ENCODE measurements at regions not wholly inside any gene's neighbourhood (a gene's known extent, or its start where the extent isn't known, plus 50 kb on each side); places are given as distances from the start of the nearest gene placed in this dataset.

- Mint-ChIP-seq H3K9me3 (ENCODE audit: unreplicated experiment) (no peaks in the 10 kb centered on the region), H3K27ac (ENCODE audit: low read depth, unreplicated experiment) (no peak overlapping the region), H3K4me1 (ENCODE audit: insufficient read depth, unreplicated experiment) (no peaks in the 10 kb centered on the region), H3K4me3 (ENCODE audit: unreplicated experiment) (no peak overlapping the region), H3K27me3 (ENCODE audit: insufficient read depth, unreplicated experiment) (peaks cover 29% of the 10 kb centered on the region), H3K36me3 (ENCODE audit: insufficient read depth, unreplicated experiment) (no peaks in the 10 kb centered on the region)
- CTCF ChIA-PET: interaction anchor here (0.6 kb wide), 2 partner anchors 27 to 1201 kb away, joined by 3 read pairs; no protein-coding TSS in a partner anchor
- POLR2A ChIA-PET: interaction anchor here (0.6 to 1.0 kb wide), 3 partner anchors 9 to 108 kb away, joined by 3 read pairs; no protein-coding TSS in a partner anchor
- no peak for DNase-seq (ENCODE audit: unreplicated experiment)
- TF ChIP-seq CTCF (IDR thresholded peaks at IDR 0.05; ENCODE audit: unreplicated experiment): no peak
- BruUV-seq (replicated peaks): no TSS peak
- intact Hi-C loops (cut with micrococcal nuclease): no loop called here
These were observed 706.5 kb downstream of the KCNJ2 start for GRCh38 chr17:70875729-70876310.

- Mint-ChIP-seq H3K27me3 (ENCODE audit: insufficient read depth, unreplicated experiment) (peaks cover 33% of the 10 kb centered on the region), H3K4me3 (ENCODE audit: unreplicated experiment) (no peak overlapping the region)
- no TSS peak for BruUV-seq (replicated peaks)
These were observed 709.5 kb downstream of the KCNJ2 start for GRCh38 chr17:70878879-70879278.

GRCh38 chr17:70879401-70879800, 710.1 kb downstream of the KCNJ2 start:
- H3K9me3 Mint-ChIP-seq (ENCODE audit: unreplicated experiment): no peaks in the 10 kb centered on the region
- no peak for TF ChIP-seq CTCF (IDR thresholded peaks at IDR 0.05; ENCODE audit: unreplicated experiment)
- H3K27ac Mint-ChIP-seq (ENCODE audit: low read depth, unreplicated experiment): no peak overlapping the region
- no peak overlapping the region for H3K4me3 Mint-ChIP-seq (ENCODE audit: unreplicated experiment)
- CTCF ChIA-PET: no interaction called here
- peaks cover 33% of the 10 kb centered on the region for H3K27me3 Mint-ChIP-seq (ENCODE audit: insufficient read depth, unreplicated experiment)
- intact Hi-C loops (cut with micrococcal nuclease): no loop called here
- H3K4me1 Mint-ChIP-seq (ENCODE audit: insufficient read depth, unreplicated experiment): no peaks in the 10 kb centered on the region
- no peaks in the 10 kb centered on the region for H3K36me3 Mint-ChIP-seq (ENCODE audit: insufficient read depth, unreplicated experiment)
- POLR2A ChIA-PET: no interaction called here
- no TSS peak for BruUV-seq (replicated peaks)
- no peak for DNase-seq (ENCODE audit: unreplicated experiment)

More at GRCh38 chr17:70878879-70879278, 709.5 kb downstream of the KCNJ2 start:
- intact Hi-C loops (cut with micrococcal nuclease): no loop called here
- no peak for DNase-seq (ENCODE audit: unreplicated experiment)
- TF ChIP-seq CTCF (IDR thresholded peaks at IDR 0.05; ENCODE audit: unreplicated experiment): no peak
- Mint-ChIP-seq H3K36me3 (ENCODE audit: insufficient read depth, unreplicated experiment) (no peaks in the 10 kb centered on the region), H3K9me3 (ENCODE audit: unreplicated experiment) (no peaks in the 10 kb centered on the region), H3K4me1 (ENCODE audit: insufficient read depth, unreplicated experiment) (no peaks in the 10 kb centered on the region), H3K27ac (ENCODE audit: low read depth, unreplicated experiment) (no peak overlapping the region)
- ChIA-PET POLR2A (no interaction called here), CTCF (no interaction called here)

DNA sequence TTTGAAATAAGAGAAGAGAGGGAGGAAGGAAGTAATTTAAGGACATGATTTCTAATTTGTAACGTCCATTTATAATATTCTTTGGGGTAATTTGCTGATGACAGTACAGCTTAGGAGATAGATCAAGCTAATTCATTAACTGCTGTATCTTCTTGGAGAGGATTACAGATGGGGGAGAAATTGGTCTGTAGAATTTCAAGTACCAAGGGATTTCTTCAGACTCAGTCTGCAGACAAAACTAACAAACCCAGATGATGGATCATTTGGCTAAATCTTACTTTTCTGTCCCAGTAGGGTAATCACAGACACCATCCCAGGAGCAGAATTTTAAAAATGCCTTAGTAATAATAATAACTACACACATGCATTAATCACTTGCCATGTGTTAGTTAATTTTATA, 711.8 kb downstream of the KCNJ2 start:
- TF ChIP-seq CTCF (IDR thresholded peaks at IDR 0.05; ENCODE audit: unreplicated experiment): no peak
- Mint-ChIP-seq H3K27me3 (ENCODE audit: insufficient read depth, unreplicated experiment) (peaks cover 33% of the 10 kb centered on the region), H3K9me3 (ENCODE audit: unreplicated experiment) (no peaks in the 10 kb centered on the region), H3K27ac (ENCODE audit: low read depth, unreplicated experiment) (no peak overlapping the region), H3K4me1 (ENCODE audit: insufficient read depth, unreplicated experiment) (no peaks in the 10 kb centered on the region), H3K4me3 (ENCODE audit: unreplicated experiment) (no peak overlapping the region), H3K36me3 (ENCODE audit: insufficient read depth, unreplicated experiment) (no peaks in the 10 kb centered on the region)
- intact Hi-C loops (cut with micrococcal nuclease): no loop called here
- POLR2A ChIA-PET: no interaction called here
- no peak for DNase-seq (ENCODE audit: unreplicated experiment)
- BruUV-seq (replicated peaks): no TSS peak
- CTCF ChIA-PET: no interaction called here

Data from MCF 10A (cell line).